HG02623 (cell line): ENCODE measurements at regions not wholly inside any gene's neighbourhood (a gene's known extent, or its start where the extent isn't known, plus 50 kb on each side); places are given as distances from the start of the nearest gene placed in this dataset.
"Not testable (repeated sequence)": the region's sequence is repeated elsewhere in the genome, so short reads cannot be mapped to it uniquely, and the experiment has no call there.

Source experiments
- ATAC-seq: cut with Tn5 transposase; IDR thresholded peaks from one replicate; pipeline ENCODE4 v1.9.1; 2021; ENCODE audit warnings: moderate library complexity; ENCODE audit not compliant: unreplicated experiment

GRCh38 chrX:858542-859078, 228.0 kb downstream of the SHOX start:
- no peak for ATAC-seq

- ATAC-seq = no peak
Observed at GRCh38 chrX:857376-857775, 226.8 kb downstream of the SHOX start.

GRCh38 chrX:856566-857290, 226.1 kb downstream of the SHOX start:
- no peak for ATAC-seq

- no peak for ATAC-seq
Observed at GRCh38 chrX:853304-853703, 222.7 kb downstream of the SHOX start.

- ATAC-seq = no peak
Observed at GRCh38 chrX:850471-850916, 219.9 kb downstream of the SHOX start.

- no peak for ATAC-seq
Observed at GRCh38 chrX:848386-848785, 217.8 kb downstream of the SHOX start.

- no peak for ATAC-seq
Observed at GRCh38 chrX:843306-843705, 212.7 kb downstream of the SHOX start.

GRCh38 chrX:840556-840955, 210.0 kb downstream of the SHOX start:
- no peak for ATAC-seq

- ATAC-seq = not testable (repeated sequence)
Observed at GRCh38 chrX:838666-839065, 208.1 kb downstream of the SHOX start.

- ATAC-seq = not testable (repeated sequence)
Observed at GRCh38 chrX:835857-836256, 205.3 kb downstream of the SHOX start.

GRCh38 chrX:830532-830931, 199.9 kb downstream of the SHOX start:
- no peak for ATAC-seq

- no peak for ATAC-seq
Observed at GRCh38 chrX:829145-829544, 198.6 kb downstream of the SHOX start.

- no peak for ATAC-seq
Observed at GRCh38 chrX:828411-828959, 197.9 kb downstream of the SHOX start.

GRCh38 chrX:826448-826847, 195.9 kb downstream of the SHOX start:
- ATAC-seq = no peak

GRCh38 chrX:825991-826390, 195.4 kb downstream of the SHOX start:
- no peak for ATAC-seq

GRCh38 chrX:823073-823472, 192.5 kb downstream of the SHOX start:
- not testable (repeated sequence) for ATAC-seq

- ATAC-seq = no peak
Observed at GRCh38 chrX:821327-822107, 190.9 kb downstream of the SHOX start.

GRCh38 chrX:819684-820083, 189.1 kb downstream of the SHOX start:
- no peak for ATAC-seq

GRCh38 chrX:817759-818300, 187.2 kb downstream of the SHOX start:
- ATAC-seq = no peak

- ATAC-seq = not testable (repeated sequence)
Observed at GRCh38 chrX:817147-817546, 186.6 kb downstream of the SHOX start.

GRCh38 chrX:816411-816810, 185.8 kb downstream of the SHOX start:
- ATAC-seq = no peak
